ENCODE measurements at regions not wholly inside any gene's neighbourhood (a gene's known extent, or its start where the extent isn't known, plus 50 kb on each side); places are given as distances from the start of the nearest gene placed in this dataset.

DNA sequence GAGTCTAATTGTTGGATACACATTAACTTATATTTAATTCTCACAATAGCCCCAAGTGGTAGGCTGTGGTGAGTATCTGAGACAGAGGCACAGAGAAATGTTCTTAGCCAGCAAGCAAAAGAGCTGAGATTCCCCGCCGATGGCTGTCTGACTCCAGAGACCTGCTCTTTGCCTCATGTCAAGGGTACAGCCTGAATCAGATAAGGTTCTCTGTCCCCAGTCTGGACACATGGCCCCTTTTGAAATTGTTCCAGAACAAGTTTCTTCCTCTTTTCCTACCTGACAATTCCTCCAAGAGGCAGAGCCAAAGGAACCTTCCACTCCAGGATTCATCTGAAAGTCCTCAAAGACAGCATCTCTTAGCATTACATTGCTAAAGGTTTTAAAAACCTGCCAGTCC, 512.9 kb upstream of the TNP1 start:
- TF ChIP-seq POLR2A (IDR thresholded peaks at IDR 0.05; ENCODE audit: low read depth, low read length) (no peak), POLR2AphosphoS5 (IDR thresholded peaks at IDR 0.05; ENCODE audit: low read depth, low read length) (no peak), TAF1 (IDR thresholded peaks at IDR 0.05; ENCODE audit: low read depth, low read length) (no peak)
